OCI-LY7 (cell line): ENCODE measurements at regions not wholly inside any gene's neighbourhood (a gene's known extent, or its start where the extent isn't known, plus 50 kb on each side); places are given as distances from the start of the nearest gene placed in this dataset.

Experiments
- BruUV-seq: library from RNA; stranded (reverse); fragments of 400-500 nt; replicated peaks from 2 replicates; lab custom pipeline; 2021; lab: Mats Ljungman, UMichigan
- CTCF ChIA-PET: fragments of 300-600 bp; sonication (Branson Sonifier 250); formaldehyde crosslinking; loops from one replicate; lab custom pipeline; 2022; ENCODE audit warnings: antibody characterized with exemption; ENCODE audit not compliant: unreplicated experiment; lab: Charles Lee
- POLR2A ChIA-PET: fragments of 300-600 bp; sonication (Branson Sonifier 250); formaldehyde crosslinking; loops from one replicate; lab custom pipeline; 2022; ENCODE audit warnings: antibody characterized with exemption; lab: Charles Lee
- DNase-seq: peaks from one replicate; pipeline ENCODE4 v3.0.0-alpha.2; 2015; ENCODE audit warnings: low spot score
- H2AFZ ChIP-seq: fragments of 200-600 bp; sonication (generic), shearing (Covaris generic); 2 replicates; pipeline ENCODE4 v1.6.1; 2014; ENCODE audit warnings: mild to moderate bottlenecking, antibody characterized with exemption, low read length, moderate library complexity
- H3K27ac ChIP-seq: fragments of 200-600 bp; sonication (generic); 2 replicates; pipeline ENCODE4 v1.5.1; 2014; ENCODE audit warnings: mixed run types, low read depth, mild to moderate bottlenecking, moderate library complexity, low read length, inconsistent platforms; ENCODE audit not compliant: poor library complexity, severe bottlenecking
- H3K36me3 ChIP-seq: fragments of 200-600 bp; sonication (generic); 2 replicates; pipeline ENCODE4 v1.6.1; 2014; ENCODE audit warnings: mild to moderate bottlenecking, antibody characterized with exemption, low read length, moderate library complexity, mixed read lengths; ENCODE audit not compliant: insufficient read depth
- H3K4me1 ChIP-seq: fragments of 200-600 bp; sonication (generic); 2 replicates; pipeline ENCODE4 v1.5.1; 2014; ENCODE audit warnings: mild to moderate bottlenecking, low read length; ENCODE audit not compliant: insufficient read depth, poor library complexity, severe bottlenecking
- H3K4me2 ChIP-seq: fragments of 200-600 bp; sonication (generic); 2 replicates; pipeline ENCODE4 v1.6.1; 2014; ENCODE audit warnings: mild to moderate bottlenecking, low read length
- H3K4me3 ChIP-seq: fragments of 200-600 bp; sonication (generic); 2 replicates; pipeline ENCODE4 v1.5.1; 2014; ENCODE audit warnings: mild to moderate bottlenecking, low read depth, low read length; ENCODE audit not compliant: poor library complexity, severe bottlenecking
- H3K79me2 ChIP-seq: fragments of 200-600 bp; sonication (generic); 2 replicates; pipeline ENCODE4 v1.6.1; 2016; ENCODE audit warnings: low read depth, mild to moderate bottlenecking, low read length, moderate library complexity, mixed read lengths; ENCODE audit not compliant: insufficient read depth
- H3K9me2 ChIP-seq: fragments of 200-600 bp; sonication (generic); 2 replicates; pipeline ENCODE4 v1.6.1; 2016; ENCODE audit warnings: mild to moderate bottlenecking, low read length, mixed read lengths; ENCODE audit not compliant: insufficient read depth
- H3K9me3 ChIP-seq: fragments of 200-600 bp; sonication (generic); 2 replicates; pipeline ENCODE4 v1.6.1; 2014; ENCODE audit warnings: mild to moderate bottlenecking, mixed run types, low read length, mixed read lengths
- H4K20me1 ChIP-seq: fragments of 200-600 bp; sonication (generic); 2 replicates; pipeline ENCODE4 v1.6.1; 2014; ENCODE audit warnings: mild to moderate bottlenecking, antibody characterized with exemption, low read length, moderate library complexity, mixed read lengths; ENCODE audit not compliant: insufficient read depth
- EZH2phosphoT487 ChIP-seq: fragments of 200-600 bp; sonication (generic); IDR thresholded peaks from 2 replicates; pipeline ENCODE4 v1.6.1; 2018; ENCODE audit warnings: low read depth, borderline replicate concordance, mild to moderate bottlenecking, mixed run types, antibody characterized with exemption, low read length, moderate library complexity, mixed read lengths
- intact Hi-C: fragments of 100-400 bp; cut with micrococcal nuclease; formaldehyde crosslinking; loops from one replicate; pipeline ENCODE4 v1.10.0; 2022; ENCODE audit not compliant: unreplicated experiment
- TF ChIP-seq, protein P1 (sequence below): fragments of 200-600 bp; sonication (generic); conservative IDR thresholded peaks from 2 replicates; pipeline ENCODE4 v1.5.1; 2014; ENCODE audit warnings: mild to moderate bottlenecking, antibody characterized with exemption, low read length, moderate library complexity, mixed read lengths

DNA sequence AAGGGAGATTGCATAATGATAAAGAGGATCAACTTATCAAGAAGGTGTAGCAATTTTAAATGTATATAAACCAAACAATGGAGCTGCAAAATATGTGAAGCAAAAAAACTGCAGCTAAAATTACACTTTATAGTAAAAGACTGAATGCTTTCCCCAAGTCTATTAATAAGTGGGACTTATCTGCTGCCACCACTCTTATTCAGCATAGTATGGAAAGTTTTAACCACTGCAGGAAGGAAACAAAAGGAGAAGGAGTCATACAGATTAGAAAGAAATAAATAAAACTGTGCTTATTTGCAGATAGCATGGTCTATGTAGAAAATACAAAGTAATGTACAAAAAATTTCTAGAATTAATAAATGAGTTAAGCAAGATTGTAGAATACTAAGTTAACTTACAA, 94.1 kb upstream of the GK2 start:
- Histone ChIP-seq H4K20me1 (no peaks in the 10 kb centered on the region), H3K9me2 (no peaks in the 10 kb centered on the region), H3K4me3 (no peak overlapping the region), H3K9me3 (no peaks in the 10 kb centered on the region), H3K4me2 (no peak overlapping the region), H3K27ac (no peak overlapping the region), H3K79me2 (no peaks in the 10 kb centered on the region), H3K4me1 (no peaks in the 10 kb centered on the region), H3K36me3 (no peaks in the 10 kb centered on the region), H2AFZ (no peak overlapping the region)
- CTCF ChIA-PET: no interaction called here
- no peak for TF ChIP-seq EZH2phosphoT487
- TF ChIP-seq, protein P1, sequence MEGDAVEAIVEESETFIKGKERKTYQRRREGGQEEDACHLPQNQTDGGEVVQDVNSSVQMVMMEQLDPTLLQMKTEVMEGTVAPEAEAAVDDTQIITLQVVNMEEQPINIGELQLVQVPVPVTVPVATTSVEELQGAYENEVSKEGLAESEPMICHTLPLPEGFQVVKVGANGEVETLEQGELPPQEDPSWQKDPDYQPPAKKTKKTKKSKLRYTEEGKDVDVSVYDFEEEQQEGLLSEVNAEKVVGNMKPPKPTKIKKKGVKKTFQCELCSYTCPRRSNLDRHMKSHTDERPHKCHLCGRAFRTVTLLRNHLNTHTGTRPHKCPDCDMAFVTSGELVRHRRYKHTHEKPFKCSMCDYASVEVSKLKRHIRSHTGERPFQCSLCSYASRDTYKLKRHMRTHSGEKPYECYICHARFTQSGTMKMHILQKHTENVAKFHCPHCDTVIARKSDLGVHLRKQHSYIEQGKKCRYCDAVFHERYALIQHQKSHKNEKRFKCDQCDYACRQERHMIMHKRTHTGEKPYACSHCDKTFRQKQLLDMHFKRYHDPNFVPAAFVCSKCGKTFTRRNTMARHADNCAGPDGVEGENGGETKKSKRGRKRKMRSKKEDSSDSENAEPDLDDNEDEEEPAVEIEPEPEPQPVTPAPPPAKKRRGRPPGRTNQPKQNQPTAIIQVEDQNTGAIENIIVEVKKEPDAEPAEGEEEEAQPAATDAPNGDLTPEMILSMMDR: no peak
- no peak for DNase-seq
- intact Hi-C loops: no loop called here
- POLR2A ChIA-PET: no interaction called here
- no TSS peak for BruUV-seq

DNA sequence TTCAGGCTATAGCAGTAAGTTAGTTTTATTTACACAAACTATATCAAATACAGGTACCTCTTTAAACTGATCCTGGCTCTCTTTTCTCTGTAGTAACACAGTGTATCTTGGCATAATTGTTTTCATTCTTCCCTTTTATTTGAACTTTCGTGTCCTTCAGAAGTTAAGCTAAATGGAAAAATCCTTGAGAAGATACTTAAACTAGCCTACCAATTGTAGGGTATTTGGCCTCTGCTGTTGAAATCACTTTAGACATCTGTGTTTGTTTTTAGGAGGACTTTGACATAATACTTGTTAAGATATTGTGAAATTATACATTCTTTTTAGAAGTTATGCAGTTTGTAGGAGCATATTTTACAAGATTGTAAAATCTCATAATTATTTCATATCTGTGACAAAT, 90.3 kb upstream of the GK2 start:
- Histone ChIP-seq H3K4me1 (no peaks in the 10 kb centered on the region), H3K4me2 (no peak overlapping the region), H4K20me1 (no peaks in the 10 kb centered on the region), H3K9me3 (no peaks in the 10 kb centered on the region), H2AFZ (no peak overlapping the region), H3K79me2 (no peaks in the 10 kb centered on the region), H3K36me3 (no peaks in the 10 kb centered on the region), H3K27ac (no peak overlapping the region), H3K9me2 (no peaks in the 10 kb centered on the region), H3K4me3 (no peak overlapping the region)
- DNase-seq: no peak
- POLR2A ChIA-PET: interaction anchor here (0.6 to 1.0 kb wide), 2 partner anchors 43 to 87 kb away, joined by 3 to 4 read pairs; no protein-coding TSS in a partner anchor
- CTCF ChIA-PET: no interaction called here
- intact Hi-C loops: no loop called here
- BruUV-seq: no TSS peak
- TF ChIP-seq EZH2phosphoT487: no peak
- TF ChIP-seq, protein P1: no peak

DNA sequence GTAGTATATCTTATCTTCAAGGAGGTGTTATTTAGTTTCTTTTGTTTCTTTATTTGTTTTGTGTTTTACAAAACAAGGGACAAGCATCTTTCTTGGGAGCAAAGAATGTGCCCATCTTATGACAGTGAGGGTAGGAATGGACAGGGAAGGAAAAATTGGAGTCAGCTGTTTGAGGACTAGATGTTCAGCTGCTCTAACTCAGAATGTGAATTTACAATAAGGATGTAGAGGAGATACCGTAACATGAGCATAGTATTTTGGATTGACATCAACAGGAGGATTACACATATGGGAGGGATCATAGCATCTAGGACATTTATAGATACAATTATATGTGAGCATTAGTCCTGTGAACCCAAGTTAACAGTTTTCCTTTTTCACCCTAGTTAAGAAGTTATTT, 89.0 kb upstream of the GK2 start:
- Histone ChIP-seq H3K27ac (no peak overlapping the region), H3K79me2 (no peaks in the 10 kb centered on the region), H4K20me1 (no peaks in the 10 kb centered on the region), H3K4me1 (no peaks in the 10 kb centered on the region), H3K9me2 (no peaks in the 10 kb centered on the region), H3K4me3 (no peak overlapping the region), H3K4me2 (no peak overlapping the region), H2AFZ (no peak overlapping the region), H3K9me3 (no peaks in the 10 kb centered on the region), H3K36me3 (no peaks in the 10 kb centered on the region)
- TF ChIP-seq, protein P1: no peak
- no peak for TF ChIP-seq EZH2phosphoT487
- ChIA-PET CTCF (no interaction called here), POLR2A (interaction anchor here (1.0 kb wide), 1 partner anchor 45 kb away, joined by 4 read pairs; no protein-coding TSS in a partner anchor)
- no TSS peak for BruUV-seq
- DNase-seq: no peak
- intact Hi-C loops: no loop called here
